GOT3 (cell line): ENCODE measurements at regions not wholly inside any gene's neighbourhood (a gene's known extent, or its start where the extent isn't known, plus 50 kb on each side); places are given as distances from the start of the nearest gene placed in this dataset.
A peak's percentile ranks its signal among the peaks of the same experiment; 100 is the strongest.
"Not testable (repeated sequence)": the region's sequence is repeated elsewhere in the genome, so short reads cannot be mapped to it uniquely, and the experiment has no call there.

Source experiments
- DNase-seq: peaks from one replicate; lab custom pipeline; 2025; ENCODE audit warnings: mixed read lengths; lab: John Stamatoyannopoulos, UW

DNA sequence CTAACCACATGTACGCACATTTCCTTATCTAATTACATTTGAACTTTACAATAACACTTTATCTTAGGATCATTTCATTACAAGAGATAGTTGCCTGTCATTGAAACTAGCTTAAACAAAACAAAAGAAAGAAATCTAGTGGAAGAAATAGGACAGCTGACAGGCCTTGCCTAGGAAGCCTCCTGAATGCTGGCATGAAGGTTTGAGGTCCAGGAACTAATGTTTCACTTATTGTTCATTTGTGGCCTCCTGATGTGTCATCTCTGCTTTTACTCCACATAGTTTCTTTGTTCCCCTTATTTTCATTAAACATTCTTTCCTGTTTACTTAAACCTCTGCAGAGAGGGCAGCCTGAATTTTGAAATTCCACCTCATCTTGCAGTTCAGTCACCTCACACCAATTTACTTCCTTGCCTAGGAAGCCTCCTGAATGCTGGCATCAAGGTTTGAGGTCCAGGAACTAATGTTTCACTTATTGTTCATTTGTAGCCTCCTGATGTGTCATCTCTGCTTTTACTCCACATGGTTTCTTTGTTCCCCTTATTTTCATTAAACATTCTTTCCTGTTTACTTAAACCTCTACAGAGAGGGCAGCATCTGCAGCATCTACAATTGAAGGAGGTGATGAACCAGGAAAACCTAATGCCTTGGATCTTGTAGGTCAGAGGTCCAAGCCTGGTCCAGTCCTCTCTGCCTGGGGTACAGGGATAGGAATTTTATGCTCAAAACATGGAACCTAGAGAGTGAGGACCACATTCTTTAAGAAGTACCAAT is 319.2 kb downstream of the SPATA31A1 start:
- not testable (repeated sequence) for DNase-seq

DNA sequence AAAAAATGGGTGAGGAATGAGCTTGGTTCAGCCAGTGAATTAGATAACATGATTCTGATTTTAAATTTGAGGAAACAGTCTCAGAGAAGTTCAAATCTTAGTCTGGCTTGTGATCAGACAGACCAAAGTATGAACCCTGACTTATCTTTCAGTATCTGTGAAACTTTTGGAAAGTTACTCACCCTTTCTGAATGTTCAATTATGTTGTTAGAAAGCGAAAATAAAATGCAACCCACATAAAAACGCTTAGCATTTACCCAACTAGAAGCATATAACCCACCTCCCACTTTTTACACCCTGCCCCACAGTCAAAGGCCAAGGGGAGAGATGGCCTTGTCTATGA is 319.7 kb downstream of the SPATA31A1 start:
- DNase-seq = not testable (repeated sequence)

DNA sequence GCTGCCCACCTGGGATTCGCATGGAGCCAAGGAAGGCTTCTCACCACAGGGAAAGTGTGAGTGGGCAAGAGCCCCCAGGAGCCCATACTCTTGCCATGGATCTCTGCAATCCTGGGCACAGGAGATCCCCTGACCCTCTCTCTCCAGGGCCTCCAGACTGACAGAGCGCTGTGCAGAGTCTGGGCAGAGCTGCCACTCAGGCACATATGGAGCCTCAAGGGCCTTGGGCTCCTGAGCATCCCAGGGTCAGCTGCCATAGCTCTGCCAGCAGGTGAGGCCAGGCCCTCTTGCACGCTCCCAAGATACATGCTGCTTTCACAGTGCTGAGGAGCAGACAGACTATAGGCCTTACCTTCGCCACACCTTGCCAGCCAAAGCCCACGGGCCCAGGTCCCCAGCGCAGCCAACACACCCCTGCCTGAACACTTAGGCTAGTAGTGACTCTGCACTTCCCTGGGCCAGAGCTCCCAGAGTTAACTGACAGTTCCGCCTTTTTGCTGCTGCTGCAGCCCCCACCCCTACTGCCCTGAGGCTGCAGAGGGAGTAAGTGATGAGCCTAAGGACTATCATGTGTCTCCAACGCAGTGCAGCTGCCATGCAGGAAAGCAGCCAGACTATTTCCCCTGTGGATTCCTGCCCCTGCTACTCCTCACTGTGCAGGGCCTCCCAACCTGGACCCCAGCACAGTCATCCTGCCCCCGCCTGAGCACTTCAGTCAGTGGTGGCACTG is 323.2 kb downstream of the SPATA31A1 start:
- not testable (repeated sequence) for DNase-seq

DNA sequence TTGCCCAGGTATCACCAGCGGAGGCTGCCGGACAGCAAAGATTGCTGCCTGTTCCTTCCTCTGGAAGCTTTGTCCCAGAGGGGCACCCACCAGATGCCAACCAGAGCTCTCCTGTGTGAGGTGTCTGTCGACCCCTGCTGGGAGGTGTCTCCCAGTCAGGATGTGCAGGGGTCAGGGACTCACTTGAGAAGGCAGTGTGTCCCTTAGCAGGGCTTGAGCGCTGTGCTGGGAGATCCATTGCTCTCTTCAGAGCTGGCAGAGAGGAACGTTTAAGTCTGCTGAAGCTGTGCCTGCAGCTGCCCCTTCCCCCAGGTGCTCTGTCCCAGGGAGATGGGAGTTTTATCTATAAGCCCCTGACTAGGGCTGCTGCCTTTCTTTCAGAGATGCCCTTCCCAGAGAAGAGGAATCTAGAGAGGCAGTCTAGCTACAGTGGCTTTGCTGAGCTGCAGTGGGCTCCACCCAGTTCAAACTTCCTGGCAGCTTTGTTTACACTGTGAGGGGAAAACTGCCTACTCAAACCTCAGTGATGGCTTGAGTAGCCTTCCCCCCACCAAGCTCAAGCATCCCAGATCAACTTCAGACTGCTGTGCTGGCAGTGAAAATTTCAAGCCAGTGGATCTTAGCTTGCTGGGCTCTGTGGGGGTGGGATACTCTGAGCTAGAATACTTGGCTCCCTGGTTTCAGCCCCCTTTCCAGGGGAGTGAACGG is 325.4 kb downstream of the SPATA31A1 start:
- not testable (repeated sequence) for DNase-seq

DNA sequence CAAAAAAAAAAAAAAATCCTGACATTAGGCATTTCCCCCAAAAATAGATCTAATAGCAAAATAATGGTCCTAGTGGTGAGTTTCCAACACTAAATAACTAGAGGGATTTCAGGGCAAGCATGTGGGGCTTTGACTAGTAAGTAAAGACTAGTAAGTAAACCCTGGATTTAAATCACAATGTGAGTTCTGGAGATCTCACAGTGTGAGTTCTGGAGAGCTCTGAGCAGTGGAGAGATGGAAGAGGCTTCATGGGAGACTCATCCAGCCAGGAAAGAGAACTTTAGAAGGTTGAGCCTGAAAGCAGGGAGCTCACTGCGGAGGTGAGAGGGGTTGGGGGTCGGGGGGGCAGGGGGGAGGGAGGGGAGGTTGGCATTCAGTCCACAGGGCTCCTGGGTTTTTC is 373.4 kb downstream of the SPATA31A1 start:
- DNase-seq = not testable (repeated sequence)

DNA sequence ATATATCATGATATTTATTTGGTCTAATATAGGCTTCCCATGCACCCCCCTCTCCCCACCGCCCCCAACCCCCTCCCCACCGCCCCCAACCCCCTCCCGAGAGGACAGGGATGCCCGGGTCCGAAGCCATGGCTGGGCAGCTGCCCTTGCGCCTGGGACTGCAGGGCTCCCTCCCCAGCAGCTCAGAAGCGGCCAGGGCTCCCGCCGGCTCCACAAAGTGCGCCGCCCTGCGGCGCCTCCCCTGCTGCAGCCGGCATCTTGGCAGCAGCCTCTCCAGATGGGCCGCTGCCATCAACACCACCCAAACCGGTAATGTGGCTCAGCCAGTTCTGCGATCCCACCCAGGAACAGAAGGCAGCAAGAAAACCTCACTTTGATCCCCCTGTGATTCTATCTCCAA is 389.4 kb downstream of the SPATA31A1 start:
- DNase-seq = not testable (repeated sequence)

DNA sequence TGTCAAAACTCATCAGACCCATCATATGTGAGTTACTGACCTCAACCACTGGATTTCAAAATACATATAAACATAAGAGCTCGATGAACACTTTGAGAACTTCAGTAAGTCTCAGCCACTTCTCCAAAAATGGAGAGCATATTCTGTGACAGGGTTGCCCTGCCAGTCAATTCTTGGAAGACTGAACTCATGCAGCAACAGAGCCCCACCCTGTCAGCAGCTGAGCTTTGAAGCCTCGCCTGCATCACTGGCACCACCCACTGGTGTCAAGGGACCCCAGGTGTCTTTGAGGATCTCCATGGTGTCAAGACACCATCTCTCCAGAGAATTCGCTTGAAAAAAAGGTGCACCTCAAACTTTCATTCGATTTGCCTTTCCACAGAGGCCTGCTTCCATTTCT is 420.1 kb downstream of the SPATA31A1 start:
- not testable (repeated sequence) for DNase-seq

DNA sequence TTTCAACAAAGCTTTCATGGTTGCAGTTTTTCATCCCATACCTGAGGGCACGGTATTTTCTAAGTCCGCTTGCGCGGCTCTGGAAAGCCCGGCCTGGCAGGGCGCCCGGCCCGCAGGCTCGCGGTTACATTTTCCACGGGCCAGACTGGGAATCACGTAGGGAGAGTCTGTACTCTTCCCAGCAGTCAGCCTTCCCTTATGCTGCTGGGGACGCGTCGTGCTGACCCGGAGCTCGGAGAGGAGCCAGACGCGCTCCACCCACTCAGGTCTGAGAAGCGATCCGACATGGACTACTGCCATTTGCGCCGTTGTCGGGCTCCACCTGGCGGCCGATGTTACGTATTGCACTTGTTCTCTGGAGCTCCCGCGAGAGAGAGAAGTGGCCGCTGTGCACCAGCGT is 435.9 kb downstream of the SPATA31A1 start:
- DNase-seq = not testable (repeated sequence)

DNA sequence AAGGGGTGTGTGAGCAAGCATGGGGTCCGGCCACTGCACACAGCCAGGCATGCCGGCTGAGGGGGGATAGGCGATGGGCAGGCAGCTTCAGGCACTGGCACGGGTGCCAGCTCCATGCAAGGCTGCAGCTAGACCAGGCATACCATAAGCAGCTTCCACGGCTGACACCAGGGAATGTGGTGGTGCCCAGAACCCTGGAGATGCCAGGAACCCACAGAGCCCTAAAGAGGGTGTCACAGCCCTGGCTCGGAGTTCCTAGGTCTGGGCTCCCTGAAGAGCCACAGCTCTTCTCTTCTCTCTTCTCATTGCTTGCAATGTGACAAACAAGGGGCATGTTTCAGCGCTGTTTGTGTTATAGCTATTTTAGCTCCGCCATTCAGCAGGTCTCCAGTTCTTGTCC is 442.5 kb downstream of the SPATA31A1 start:
- not testable (repeated sequence) for DNase-seq

DNA sequence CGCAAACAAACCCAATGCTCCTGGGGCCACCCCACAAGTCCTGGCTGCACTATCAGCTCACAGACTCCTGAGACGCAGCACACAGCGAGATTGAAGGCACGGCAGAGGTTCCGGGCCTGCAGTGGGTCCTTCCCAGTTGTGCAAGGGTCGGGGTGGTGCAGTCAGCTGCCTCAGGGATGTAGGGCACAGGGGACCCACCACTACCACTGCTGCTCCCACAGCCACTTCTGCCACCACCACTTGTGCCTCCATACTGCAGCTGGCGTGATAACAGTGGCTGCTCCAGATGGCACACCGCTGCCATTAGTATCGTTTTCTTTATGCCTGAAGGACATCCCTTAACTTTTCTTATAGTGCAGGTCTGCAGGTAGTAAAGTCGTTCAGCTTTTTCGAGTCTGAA is 443.8 kb downstream of the SPATA31A1 start:
- DNase-seq = not testable (repeated sequence)

DNA sequence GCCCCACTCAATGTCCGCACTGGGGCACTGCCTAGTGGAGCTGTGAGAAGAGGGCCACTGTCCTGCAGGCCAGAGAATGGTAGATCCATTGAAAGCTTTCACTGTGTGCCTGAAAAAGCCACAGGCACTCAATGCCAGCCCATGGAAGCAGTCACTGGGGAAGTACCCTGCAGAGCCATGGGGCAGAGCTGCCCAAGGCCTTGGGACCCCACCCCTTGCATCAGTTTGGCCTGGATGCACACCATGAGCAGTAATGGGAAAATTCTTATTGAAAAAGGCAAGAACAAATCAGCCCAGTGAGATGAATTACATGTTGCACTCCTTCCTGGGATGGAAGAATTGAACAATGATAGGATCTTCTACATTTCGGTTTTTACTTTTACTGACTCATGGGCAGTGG is 447.1 kb downstream of the SPATA31A1 start:
- not testable (repeated sequence) for DNase-seq

DNA sequence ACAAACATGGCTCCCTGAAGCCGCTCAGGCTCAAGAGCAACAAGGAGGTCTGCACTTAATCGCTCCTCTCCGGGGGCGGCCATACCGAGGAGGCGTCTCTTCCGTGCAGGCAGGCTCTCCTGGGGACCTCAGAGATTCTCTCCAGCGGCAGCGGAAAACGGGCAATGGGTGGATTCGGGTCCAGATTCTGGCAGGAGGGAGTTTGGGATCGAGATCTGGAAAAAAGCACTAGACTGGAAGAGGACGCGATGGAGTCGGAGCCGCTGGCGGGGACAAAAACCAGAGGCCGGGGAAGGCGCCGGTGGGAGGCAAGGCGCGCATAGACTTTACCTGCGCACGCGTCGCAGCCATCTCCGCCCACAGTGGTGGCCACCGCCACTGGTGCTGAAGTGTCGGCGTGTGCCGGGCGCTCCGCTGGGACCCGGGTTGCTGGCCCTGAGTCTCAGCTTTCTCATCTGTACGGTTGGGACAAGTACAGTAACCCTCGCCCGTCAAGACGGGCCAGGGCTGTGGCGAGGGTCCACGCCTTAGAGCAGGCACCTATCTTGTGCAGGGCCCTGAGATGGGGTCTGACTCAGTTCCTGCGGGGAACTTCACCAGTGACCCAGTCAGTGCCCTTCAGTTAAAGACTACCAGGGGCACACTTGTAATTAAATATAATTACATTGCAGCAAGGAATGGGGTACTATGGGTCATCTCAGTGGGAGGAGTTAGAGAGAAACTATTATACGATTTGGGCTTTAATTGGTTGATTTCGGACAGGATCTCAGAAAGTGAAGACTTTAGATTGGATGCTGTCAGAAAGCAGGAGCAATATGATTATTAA is 454.1 kb downstream of the SPATA31A1 start:
- peak; percentile 14 for DNase-seq

DNA sequence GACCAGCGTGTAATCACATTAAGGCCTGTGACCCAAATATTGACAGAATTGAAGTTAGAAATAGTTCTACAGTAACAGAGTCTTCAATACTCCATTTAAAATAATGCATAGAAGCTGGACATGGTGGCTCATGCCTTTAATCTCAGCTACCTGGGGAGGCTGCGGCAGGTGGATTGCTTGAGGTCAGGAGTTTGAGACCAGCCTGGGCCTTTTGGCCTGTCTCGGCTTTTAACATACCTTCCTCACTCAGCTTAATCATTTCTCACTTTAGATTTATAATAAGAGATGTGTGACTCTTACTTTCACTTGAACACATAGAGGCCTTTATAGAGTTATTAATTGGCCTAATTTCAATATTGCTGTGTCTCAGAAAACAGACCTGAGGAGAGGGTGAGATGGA is 454.9 kb downstream of the SPATA31A1 start:
- not testable (repeated sequence) for DNase-seq

DNA sequence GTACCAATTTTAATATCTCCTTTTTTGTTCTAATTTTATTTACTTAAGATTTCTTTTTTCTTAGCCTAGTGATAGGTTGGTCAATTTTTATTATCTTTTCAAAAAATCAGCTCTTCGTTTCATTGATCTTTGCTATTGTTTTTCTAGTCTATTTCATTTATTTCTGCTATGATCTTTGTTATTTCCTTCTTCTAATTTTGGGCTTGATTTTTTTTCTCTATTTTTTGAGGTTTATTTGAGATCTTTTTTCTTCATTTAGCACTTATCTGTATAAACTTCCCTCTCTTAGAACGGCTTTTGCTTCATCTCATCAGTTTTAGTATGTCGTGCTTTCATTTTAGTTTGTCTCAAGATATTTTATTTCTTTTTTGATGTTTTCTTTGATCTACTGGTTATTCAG is 456.1 kb downstream of the SPATA31A1 start:
- not testable (repeated sequence) for DNase-seq

DNA sequence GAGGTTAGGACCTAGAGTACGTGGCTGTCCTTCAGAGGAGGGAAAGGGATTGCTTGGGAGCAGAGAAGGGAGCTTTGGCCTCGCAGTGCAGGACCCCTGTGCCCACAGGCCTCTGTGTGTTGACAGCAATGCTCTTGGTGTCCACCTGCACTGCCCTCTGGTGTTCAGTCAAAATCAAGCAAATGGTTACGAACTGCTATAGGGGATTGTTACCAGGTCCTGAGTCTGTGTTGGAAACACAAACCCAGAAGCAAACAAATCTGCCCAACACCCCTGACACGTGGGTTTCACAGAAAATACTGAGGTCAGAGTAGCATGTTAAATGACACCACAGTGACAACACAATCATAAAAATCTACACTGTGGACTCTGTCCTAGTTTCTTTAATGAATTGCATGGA is 473.0 kb downstream of the SPATA31A1 start:
- DNase-seq = not testable (repeated sequence)
